Glutamatergic neuron (in vitro differentiated cells): ENCODE measurements at regions not wholly inside any gene's neighbourhood (a gene's known extent, or its start where the extent isn't known, plus 50 kb on each side); places are given as distances from the start of the nearest gene placed in this dataset.
"Not testable (repeated sequence)": the region's sequence is repeated elsewhere in the genome, so short reads cannot be mapped to it uniquely, and the experiment has no call there.

Source experiments
- DNase-seq: peaks from one replicate; pipeline ENCODE4 v3.0.0; 2022
- H3K27ac Mint-ChIP-seq: one replicate; pipeline ENCODE4 v1.8.0; 2020; ENCODE audit warnings: mild to moderate bottlenecking, mixed read lengths, inconsistent platforms; ENCODE audit not compliant: unreplicated experiment
- H3K27me3 Mint-ChIP-seq: one replicate; pipeline ENCODE4 v1.8.0; 2020; ENCODE audit warnings: mild to moderate bottlenecking, moderate library complexity, mixed read lengths, inconsistent platforms; ENCODE audit not compliant: unreplicated experiment
- H3K36me3 Mint-ChIP-seq: one replicate; pipeline ENCODE4 v1.8.0; 2020; ENCODE audit warnings: mild to moderate bottlenecking, mixed read lengths, inconsistent platforms; ENCODE audit not compliant: unreplicated experiment
- H3K4me1 Mint-ChIP-seq: one replicate; pipeline ENCODE4 v1.8.0; 2020; ENCODE audit warnings: mild to moderate bottlenecking, low read depth, mixed read lengths, inconsistent platforms; ENCODE audit not compliant: unreplicated experiment
- H3K4me3 Mint-ChIP-seq: one replicate; pipeline ENCODE4 v1.8.0; 2020; ENCODE audit warnings: mild to moderate bottlenecking, mixed read lengths, inconsistent platforms; ENCODE audit not compliant: unreplicated experiment
- H3K9me3 Mint-ChIP-seq: one replicate; pipeline ENCODE4 v1.8.0; 2020; ENCODE audit warnings: mild to moderate bottlenecking, moderate library complexity, mixed read lengths, inconsistent platforms; ENCODE audit not compliant: unreplicated experiment
- TF ChIP-seq, protein P1 (sequence below): fragments of 200-600 bp; sonication (generic); IDR thresholded peaks from one replicate; pipeline ENCODE4 v1.5.0; 2021; ENCODE audit not compliant: partially characterized antibody, unreplicated experiment

DNA sequence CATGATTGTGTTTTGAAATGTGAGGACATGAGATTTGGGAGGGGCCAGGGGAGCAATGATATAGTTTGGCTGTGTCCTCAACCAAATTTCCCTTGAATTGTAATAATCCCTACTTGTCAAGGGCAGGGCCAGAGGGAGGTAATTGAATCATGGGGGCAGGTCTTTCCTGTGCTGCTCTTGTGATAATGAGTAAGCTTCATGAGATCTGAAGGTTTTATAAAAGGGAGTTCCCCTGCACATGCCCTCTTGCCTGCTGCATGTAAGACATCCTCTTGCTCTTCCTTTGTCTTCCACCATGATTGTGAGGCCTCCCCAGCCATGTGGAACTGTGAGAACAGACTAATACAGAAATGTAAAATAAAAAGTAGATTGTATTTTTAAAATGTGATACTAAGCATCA is 1294.9 kb downstream of the ADGRL3 start:
- H3K36me3 Mint-ChIP-seq, result no peaks in the 10 kb centered on the region
- TF ChIP-seq, protein P1, sequence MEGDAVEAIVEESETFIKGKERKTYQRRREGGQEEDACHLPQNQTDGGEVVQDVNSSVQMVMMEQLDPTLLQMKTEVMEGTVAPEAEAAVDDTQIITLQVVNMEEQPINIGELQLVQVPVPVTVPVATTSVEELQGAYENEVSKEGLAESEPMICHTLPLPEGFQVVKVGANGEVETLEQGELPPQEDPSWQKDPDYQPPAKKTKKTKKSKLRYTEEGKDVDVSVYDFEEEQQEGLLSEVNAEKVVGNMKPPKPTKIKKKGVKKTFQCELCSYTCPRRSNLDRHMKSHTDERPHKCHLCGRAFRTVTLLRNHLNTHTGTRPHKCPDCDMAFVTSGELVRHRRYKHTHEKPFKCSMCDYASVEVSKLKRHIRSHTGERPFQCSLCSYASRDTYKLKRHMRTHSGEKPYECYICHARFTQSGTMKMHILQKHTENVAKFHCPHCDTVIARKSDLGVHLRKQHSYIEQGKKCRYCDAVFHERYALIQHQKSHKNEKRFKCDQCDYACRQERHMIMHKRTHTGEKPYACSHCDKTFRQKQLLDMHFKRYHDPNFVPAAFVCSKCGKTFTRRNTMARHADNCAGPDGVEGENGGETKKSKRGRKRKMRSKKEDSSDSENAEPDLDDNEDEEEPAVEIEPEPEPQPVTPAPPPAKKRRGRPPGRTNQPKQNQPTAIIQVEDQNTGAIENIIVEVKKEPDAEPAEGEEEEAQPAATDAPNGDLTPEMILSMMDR, result no peak
- DNase-seq, result no peak
- H3K27ac Mint-ChIP-seq, result no peak overlapping the region
- H3K27me3 Mint-ChIP-seq, result no peaks in the 10 kb centered on the region
- H3K4me1 Mint-ChIP-seq, result no peaks in the 10 kb centered on the region
- H3K4me3 Mint-ChIP-seq, result no peak overlapping the region
- peaks cover 2% of the 10 kb centered on the region for H3K9me3 Mint-ChIP-seq

DNA sequence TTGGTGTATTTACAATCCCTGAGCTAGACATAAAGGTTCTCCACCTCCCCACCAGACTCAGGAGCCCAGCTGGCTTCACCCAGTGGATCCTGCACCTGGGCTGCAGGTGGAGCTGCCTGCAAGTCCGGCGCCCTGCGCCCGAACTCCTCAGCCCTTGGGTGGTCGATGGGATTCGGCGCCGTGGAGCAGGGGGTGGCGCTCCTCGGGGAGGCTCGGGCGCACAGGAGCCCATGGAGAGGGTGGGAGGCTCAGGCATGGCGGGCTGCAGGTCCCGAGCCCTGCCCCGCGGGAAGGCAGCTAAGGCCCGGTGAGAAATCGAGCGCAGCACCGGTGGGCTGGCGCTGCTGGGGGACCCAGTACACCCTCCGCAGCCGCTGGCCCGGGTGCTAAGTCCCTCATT is 1291.6 kb downstream of the ADGRL3 start:
- H3K4me3 Mint-ChIP-seq, DNase-seq: not testable (repeated sequence)

DNA sequence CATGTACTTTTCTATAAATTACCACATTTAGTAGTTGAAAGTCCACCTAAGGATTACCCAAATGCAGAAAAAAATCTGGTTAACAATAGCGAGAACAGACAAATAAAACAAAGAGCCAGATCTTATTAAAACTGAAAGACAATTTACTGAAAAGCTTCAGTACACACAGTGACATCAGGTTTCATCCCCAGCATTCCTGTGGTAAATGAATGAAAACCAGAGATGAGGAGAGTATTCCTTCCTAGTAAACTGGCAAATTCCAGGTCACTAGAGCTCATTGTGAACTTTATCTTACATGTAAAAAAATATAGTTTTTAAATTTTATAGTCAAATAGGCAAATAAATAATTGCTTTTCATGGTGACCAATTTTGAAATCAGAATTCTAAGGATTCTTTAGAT is 1290.5 kb downstream of the ADGRL3 start:
- Mint-ChIP-seq H3K4me1 (no peaks in the 10 kb centered on the region), H3K27me3 (no peaks in the 10 kb centered on the region), H3K36me3 (no peaks in the 10 kb centered on the region), H3K4me3 (no peak overlapping the region), H3K27ac (no peak overlapping the region), H3K9me3 (peaks cover 2% of the 10 kb centered on the region)
- DNase-seq, result no peak
- TF ChIP-seq, protein P1, result no peak

More for the DNA sequence above, 1291.6 kb downstream of the ADGRL3 start:
- not testable (repeated sequence) for H3K36me3 Mint-ChIP-seq, H3K9me3 Mint-ChIP-seq, H3K4me1 Mint-ChIP-seq, H3K27me3 Mint-ChIP-seq, H3K27ac Mint-ChIP-seq

DNA sequence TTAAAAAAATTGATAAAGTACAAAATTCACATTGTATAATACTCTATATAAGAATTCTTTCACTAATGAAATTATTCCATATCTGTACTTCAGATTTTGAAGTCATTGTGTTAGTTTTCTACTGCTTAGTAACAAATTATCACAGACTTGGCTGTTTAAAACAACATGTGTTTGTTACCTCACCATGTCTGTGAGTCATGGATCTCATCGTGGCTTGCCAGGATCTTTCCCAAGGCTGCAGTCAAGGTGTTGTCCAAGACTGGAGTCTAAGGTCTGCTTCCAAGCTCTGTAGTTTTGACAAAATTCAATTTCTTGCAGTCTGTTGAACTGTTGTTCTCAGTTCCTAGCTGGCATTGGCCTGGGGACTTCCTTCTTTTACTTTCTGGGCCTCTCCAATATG is 1286.9 kb downstream of the ADGRL3 start:
- TF ChIP-seq, protein P1, result no peak
- Mint-ChIP-seq H3K4me1 (no peaks in the 10 kb centered on the region), H3K27ac (no peak overlapping the region), H3K27me3 (no peaks in the 10 kb centered on the region), H3K9me3 (no peaks in the 10 kb centered on the region), H3K36me3 (no peaks in the 10 kb centered on the region), H3K4me3 (no peak overlapping the region)
- DNase-seq, result no peak

DNA sequence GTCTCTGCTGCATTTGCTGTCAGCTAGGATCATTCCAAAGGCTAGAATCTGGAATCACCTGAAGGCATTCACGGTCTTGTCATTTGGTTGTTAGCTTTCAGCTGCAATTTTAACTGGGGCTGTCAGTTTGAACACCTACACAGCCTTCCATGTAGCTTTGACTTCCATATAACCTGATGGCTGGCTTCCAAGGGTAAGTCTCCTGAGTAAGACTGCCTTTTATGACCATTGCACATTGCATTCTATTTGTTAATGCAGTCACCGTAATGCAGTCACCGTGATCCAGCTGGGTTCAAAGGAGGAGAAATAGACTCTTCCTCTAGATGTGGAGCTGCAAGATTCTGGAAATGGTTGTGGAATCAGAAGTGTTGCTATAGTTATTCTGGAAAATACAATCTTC is 1284.2 kb downstream of the ADGRL3 start:
- H3K27ac Mint-ChIP-seq, result no peak overlapping the region
- DNase-seq, result no peak
- TF ChIP-seq, protein P1, result no peak
- no peaks in the 10 kb centered on the region for H3K36me3 Mint-ChIP-seq
- no peaks in the 10 kb centered on the region for H3K9me3 Mint-ChIP-seq
- H3K4me1 Mint-ChIP-seq, result no peaks in the 10 kb centered on the region
- H3K4me3 Mint-ChIP-seq, result no peak overlapping the region
- H3K27me3 Mint-ChIP-seq, result no peaks in the 10 kb centered on the region

DNA sequence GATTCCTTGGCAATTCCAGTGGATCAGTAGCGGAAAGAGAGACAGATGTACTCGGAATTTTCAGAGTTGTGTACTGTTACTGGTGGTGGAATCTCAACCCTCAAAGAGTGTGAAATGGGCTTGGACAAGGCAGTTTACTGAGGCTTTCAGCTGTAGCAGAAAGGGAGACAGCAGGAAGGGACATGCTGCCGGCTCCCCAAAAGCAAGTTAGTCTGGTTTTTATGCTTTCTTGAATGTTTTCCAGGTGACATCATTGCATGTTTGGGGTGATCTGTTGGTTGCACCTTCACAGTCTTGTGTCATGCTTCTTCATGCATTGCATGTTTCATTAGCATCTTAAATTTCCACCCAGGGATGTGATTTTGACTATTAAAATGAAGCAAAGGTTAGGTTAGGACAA is 1282.2 kb downstream of the ADGRL3 start:
- no peaks in the 10 kb centered on the region for H3K36me3 Mint-ChIP-seq
- H3K4me3 Mint-ChIP-seq, result no peak overlapping the region
- H3K27ac Mint-ChIP-seq, result no peak overlapping the region
- H3K9me3 Mint-ChIP-seq, result no peaks in the 10 kb centered on the region
- TF ChIP-seq, protein P1, result no peak
- H3K4me1 Mint-ChIP-seq, result no peaks in the 10 kb centered on the region
- DNase-seq, result no peak
- H3K27me3 Mint-ChIP-seq, result no peaks in the 10 kb centered on the region
